ENCODE measurements at regions not wholly inside any gene's neighbourhood (a gene's known extent, or its start where the extent isn't known, plus 50 kb on each side); places are given as distances from the start of the nearest gene placed in this dataset.

DNA sequence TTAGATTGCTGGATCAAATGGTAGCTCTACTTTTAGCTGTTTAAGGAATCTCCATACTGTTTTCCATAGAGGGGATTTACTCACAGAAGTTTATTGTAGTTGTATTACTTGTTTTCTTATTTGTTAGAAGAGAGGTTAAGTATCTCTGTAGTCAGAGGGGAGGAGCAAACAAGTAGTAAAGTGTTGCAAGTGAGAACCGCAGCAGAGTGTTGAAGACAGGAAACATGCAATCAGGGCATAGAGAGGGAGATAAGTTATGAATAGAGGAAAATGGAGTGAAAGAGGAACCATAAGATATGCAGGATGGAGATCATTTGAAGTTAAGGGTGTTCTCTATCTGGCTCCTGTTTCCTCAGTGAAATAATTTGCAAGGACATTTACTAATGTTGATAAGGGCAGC lies 331.4 kb upstream of the TMEM229A start:
- Histone ChIP-seq H3K9ac (ENCODE audit: extremely low read depth, insufficient read length, low read length) (no peak overlapping the region), H3T11ph (ENCODE audit: low read length) (no peak overlapping the region), H2AK5ac (ENCODE audit: insufficient read length, low read length) (no peak overlapping the region), H4K5ac (ENCODE audit: insufficient read length, low read depth, low read length) (no peak overlapping the region), H3K23me2 (ENCODE audit: insufficient read length, low read depth, low read length, poor library complexity, severe bottlenecking) (no peaks in the 10 kb centered on the region), H3K27ac (ENCODE audit: insufficient read length, low read depth, low read length) (no peak overlapping the region), H4K8ac (replicated peaks; ENCODE audit: insufficient read length, low read depth, low read length) (no peak overlapping the region), H2BK120ac (ENCODE audit: low read depth, low read length, poor library complexity, severe bottlenecking) (no peak overlapping the region), H3K4ac (ENCODE audit: low read depth, low read length) (no peak overlapping the region), H3K4me1 (ENCODE audit: insufficient read depth, low read length) (no peaks in the 10 kb centered on the region), H2BK5ac (ENCODE audit: insufficient read length, low read length) (no peak overlapping the region), H2BK15ac (ENCODE audit: low read depth, low read length) (no peak overlapping the region), H3K9me3 (ENCODE audit: control insufficient read depth, low read depth, low read length) (no peaks in the 10 kb centered on the region), H4K91ac (ENCODE audit: insufficient read length, low read depth, low read length) (no peak overlapping the region), H3K56ac (ENCODE audit: insufficient read length, low read depth, low read length) (no peak overlapping the region), H3K79me2 (ENCODE audit: insufficient read depth, low read length) (no peaks in the 10 kb centered on the region), H3K18ac (ENCODE audit: insufficient read length, low read depth, low read length) (no peak overlapping the region), H3K23ac (ENCODE audit: insufficient read length, low read depth, low read length) (no peak overlapping the region), H2AFZ (ENCODE audit: low read length) (no peak overlapping the region), H3K27me3 (ENCODE audit: insufficient read depth, low read length) (no peaks in the 10 kb centered on the region), H3K4me2 (ENCODE audit: insufficient read depth, insufficient read length, low read length) (no peak overlapping the region), H3K14ac (ENCODE audit: insufficient read depth, low read length) (no peak overlapping the region), H2BK12ac (ENCODE audit: insufficient read length, low read depth, low read length) (no peak overlapping the region), H4K20me1 (ENCODE audit: control insufficient read depth, insufficient read depth, insufficient read length) (no peaks in the 10 kb centered on the region), H3K79me1 (ENCODE audit: insufficient read depth, low read depth, low read length, poor library complexity, severe bottlenecking) (no peaks in the 10 kb centered on the region), H2BK20ac (ENCODE audit: low read depth, low read length, poor library complexity, severe bottlenecking) (no peak overlapping the region)
- no peaks in the 10 kb centered on the region for H3K27me3 Mint-ChIP-seq (ENCODE audit: low read depth)
- peaks cover 0 to 6% of the 10 kb centered on the region in 2 experiments; a peak in 1 of 5 replicates for H3K9me3 Mint-ChIP-seq
- TF ChIP-seq, protein P1, sequence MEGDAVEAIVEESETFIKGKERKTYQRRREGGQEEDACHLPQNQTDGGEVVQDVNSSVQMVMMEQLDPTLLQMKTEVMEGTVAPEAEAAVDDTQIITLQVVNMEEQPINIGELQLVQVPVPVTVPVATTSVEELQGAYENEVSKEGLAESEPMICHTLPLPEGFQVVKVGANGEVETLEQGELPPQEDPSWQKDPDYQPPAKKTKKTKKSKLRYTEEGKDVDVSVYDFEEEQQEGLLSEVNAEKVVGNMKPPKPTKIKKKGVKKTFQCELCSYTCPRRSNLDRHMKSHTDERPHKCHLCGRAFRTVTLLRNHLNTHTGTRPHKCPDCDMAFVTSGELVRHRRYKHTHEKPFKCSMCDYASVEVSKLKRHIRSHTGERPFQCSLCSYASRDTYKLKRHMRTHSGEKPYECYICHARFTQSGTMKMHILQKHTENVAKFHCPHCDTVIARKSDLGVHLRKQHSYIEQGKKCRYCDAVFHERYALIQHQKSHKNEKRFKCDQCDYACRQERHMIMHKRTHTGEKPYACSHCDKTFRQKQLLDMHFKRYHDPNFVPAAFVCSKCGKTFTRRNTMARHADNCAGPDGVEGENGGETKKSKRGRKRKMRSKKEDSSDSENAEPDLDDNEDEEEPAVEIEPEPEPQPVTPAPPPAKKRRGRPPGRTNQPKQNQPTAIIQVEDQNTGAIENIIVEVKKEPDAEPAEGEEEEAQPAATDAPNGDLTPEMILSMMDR (conservative IDR thresholded peaks at IDR 0.05): no peak
- DNase-seq: no peak
- H3K36me3 Mint-ChIP-seq (ENCODE audit: insufficient read depth in 1 of 3, low read depth in 3 of 3): peaks cover 0 to 5% (median 4%) of the 10 kb centered on the region in 3 experiments; a peak in 3 of 7 replicates
- no CpG with 5 or more reads among the region's 1 CpG for WGBS (ENCODE audit: extremely low coverage, insufficient read length, low lambda C conversion rate)
- H3K4me1 Mint-ChIP-seq: peaks cover 2% of the 10 kb centered on the region in 2 experiments; a peak in 2 of 4 replicates
- no peak overlapping the region for H3K4me3 Mint-ChIP-seq
- H3K27ac Mint-ChIP-seq: no peak overlapping the region

Measured in H9 (cell line).